ENCODE measurements at regions not wholly inside any gene's neighbourhood (a gene's known extent, or its start where the extent isn't known, plus 50 kb on each side); places are given as distances from the start of the nearest gene placed in this dataset.
"Not testable (repeated sequence)": the region's sequence is repeated elsewhere in the genome, so short reads cannot be mapped to it uniquely, and the experiment has no call there.

- H3K9me3 ChIP-seq, result no peaks in the 10 kb centered on the region
- H3K4me2 ChIP-seq, result no peak overlapping the region
- no peaks in the 10 kb centered on the region for H3K4me1 ChIP-seq
- no peak overlapping the region for H3K4me3 ChIP-seq
- no peaks in the 10 kb centered on the region for H4K20me1 ChIP-seq
- H3K9ac ChIP-seq, result no peak overlapping the region
- no peak overlapping the region for H3K27ac ChIP-seq
- no peak for TF ChIP-seq Cebpa-rat (IDR thresholded peaks at IDR 0.05)
- H3K27me3 ChIP-seq, result no peaks in the 10 kb centered on the region
- no peaks in the 10 kb centered on the region for H3K36me3 ChIP-seq
Measured at GRCh38 chr15:36432161-36432560, 147.3 kb upstream of the CDIN1 start.

DNA sequence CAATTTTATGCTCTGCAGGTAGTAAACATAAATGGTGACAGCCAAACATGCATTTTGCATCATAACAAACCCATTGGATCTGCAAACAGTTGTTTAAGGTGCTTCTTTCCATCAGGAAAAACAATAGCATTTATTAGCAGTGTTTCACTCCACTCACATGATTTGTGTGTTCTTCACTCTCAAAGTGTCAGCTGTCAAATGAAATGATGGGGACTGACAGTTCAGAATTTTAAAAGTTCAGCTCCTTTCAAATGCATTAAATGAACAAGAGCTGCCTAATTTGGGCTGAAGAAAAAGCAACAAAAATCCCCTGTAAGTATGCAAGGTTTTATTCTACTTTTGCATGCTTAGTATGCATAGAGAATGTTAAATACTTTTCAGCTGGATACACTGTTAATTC is 145.2 kb upstream of the CDIN1 start:
- Histone ChIP-seq H3K27ac (no peak overlapping the region), H3K36me3 (no peaks in the 10 kb centered on the region), H3K9ac (no peak overlapping the region), H3K4me1 (no peaks in the 10 kb centered on the region), H3K4me2 (no peak overlapping the region), H3K9me3 (no peaks in the 10 kb centered on the region), H3K27me3 (no peaks in the 10 kb centered on the region), H3K4me3 (no peak overlapping the region), H4K20me1 (no peaks in the 10 kb centered on the region)
- no peak for TF ChIP-seq Cebpa-rat (IDR thresholded peaks at IDR 0.05)

GRCh38 chr15:36438499-36438898 is 140.9 kb upstream of the CDIN1 start:
- Histone ChIP-seq H3K27ac (no peak overlapping the region), H3K4me1 (no peaks in the 10 kb centered on the region), H3K4me2 (no peak overlapping the region), H3K9ac (no peak overlapping the region), H3K4me3 (no peak overlapping the region), H4K20me1 (no peaks in the 10 kb centered on the region), H3K9me3 (no peaks in the 10 kb centered on the region), H3K27me3 (no peaks in the 10 kb centered on the region), H3K36me3 (no peaks in the 10 kb centered on the region)
- no peak for TF ChIP-seq Cebpa-rat (IDR thresholded peaks at IDR 0.05)

DNA sequence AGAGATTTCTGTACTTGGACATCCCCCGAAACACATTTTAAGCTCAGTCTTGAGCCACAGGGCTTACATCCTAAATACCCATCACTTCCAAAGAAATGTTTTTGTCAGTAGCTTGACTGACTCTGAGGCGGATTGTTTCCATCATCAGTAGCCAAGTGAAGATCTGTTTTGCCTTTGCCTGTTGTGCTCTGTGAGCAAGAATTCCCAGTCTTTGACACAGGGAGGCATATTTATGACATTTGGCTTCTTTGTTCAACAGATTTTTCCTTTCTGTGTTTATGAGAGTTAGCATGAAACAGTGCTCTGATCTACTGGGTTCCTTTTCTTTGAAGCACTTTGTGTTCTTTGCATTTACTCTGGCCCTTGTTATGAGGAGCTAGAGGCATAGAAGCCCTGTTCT is 132.1 kb upstream of the CDIN1 start:
- Histone ChIP-seq H3K4me2 (no peak overlapping the region), H3K36me3 (no peaks in the 10 kb centered on the region)
- TF ChIP-seq Cebpa-rat (IDR thresholded peaks at IDR 0.05), result no peak

GRCh38 chr15:36448418-36448817 is 131.0 kb upstream of the CDIN1 start:
- no peak overlapping the region for H3K4me2 ChIP-seq

More for the DNA sequence above, 132.1 kb upstream of the CDIN1 start:
- Histone ChIP-seq H4K20me1 (no peaks in the 10 kb centered on the region), H3K27me3 (no peaks in the 10 kb centered on the region), H3K4me1 (no peaks in the 10 kb centered on the region), H3K9ac (no peak overlapping the region), H3K27ac (no peak overlapping the region), H3K4me3 (no peak overlapping the region), H3K9me3 (no peaks in the 10 kb centered on the region)

GRCh38 chr15:36449084-36449661 is 130.3 kb upstream of the CDIN1 start:
- Histone ChIP-seq H3K4me1 (no peaks in the 10 kb centered on the region), H3K27me3 (no peaks in the 10 kb centered on the region), H3K36me3 (no peaks in the 10 kb centered on the region), H3K27ac (no peak overlapping the region), H3K9me3 (no peaks in the 10 kb centered on the region), H3K4me2 (no peak overlapping the region), H3K4me3 (no peak overlapping the region), H3K9ac (no peak overlapping the region), H4K20me1 (no peaks in the 10 kb centered on the region)
- TF ChIP-seq Cebpa-rat (IDR thresholded peaks at IDR 0.05), result no peak

More at GRCh38 chr15:36448418-36448817, 131.0 kb upstream of the CDIN1 start:
- Histone ChIP-seq H3K4me3 (no peak overlapping the region), H3K36me3 (no peaks in the 10 kb centered on the region), H3K27me3 (no peaks in the 10 kb centered on the region), H3K9me3 (no peaks in the 10 kb centered on the region), H3K4me1 (no peaks in the 10 kb centered on the region), H3K27ac (no peak overlapping the region), H4K20me1 (no peaks in the 10 kb centered on the region), H3K9ac (no peak overlapping the region)
- TF ChIP-seq Cebpa-rat (IDR thresholded peaks at IDR 0.05), result no peak

DNA sequence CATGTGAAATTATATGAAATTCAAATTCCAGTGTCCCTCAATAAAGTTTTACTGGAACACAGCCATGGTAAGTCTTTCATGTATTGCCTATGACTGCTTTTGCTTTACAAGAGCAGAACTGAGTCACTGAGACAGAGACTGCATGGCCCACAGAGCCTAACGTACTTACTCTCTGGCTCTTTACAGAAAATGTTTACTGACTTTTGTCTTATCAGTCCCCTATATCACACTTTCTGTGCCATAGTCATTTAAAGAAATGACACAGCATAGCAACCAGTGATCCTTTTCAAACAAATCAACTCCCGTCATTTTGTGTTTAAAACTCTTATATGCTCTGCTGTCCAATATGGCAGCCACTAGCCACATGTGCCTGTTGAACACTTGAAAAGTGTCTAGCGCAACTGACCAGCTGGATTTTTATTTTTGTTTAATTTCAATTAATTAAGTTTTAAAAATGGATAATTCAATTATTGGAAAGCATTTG is 129.7 kb upstream of the CDIN1 start:
- H3K9me3 ChIP-seq, result no peaks in the 10 kb centered on the region
- no peak overlapping the region for H3K27ac ChIP-seq
- H3K9ac ChIP-seq, result no peak overlapping the region
- H4K20me1 ChIP-seq, result no peaks in the 10 kb centered on the region
- H3K4me2 ChIP-seq, result no peak overlapping the region
- H3K36me3 ChIP-seq, result no peaks in the 10 kb centered on the region
- H3K27me3 ChIP-seq, result no peaks in the 10 kb centered on the region
- H3K4me1 ChIP-seq, result no peaks in the 10 kb centered on the region
- TF ChIP-seq Cebpa-rat (IDR thresholded peaks at IDR 0.05), result no peak
- no peak overlapping the region for H3K4me3 ChIP-seq

DNA sequence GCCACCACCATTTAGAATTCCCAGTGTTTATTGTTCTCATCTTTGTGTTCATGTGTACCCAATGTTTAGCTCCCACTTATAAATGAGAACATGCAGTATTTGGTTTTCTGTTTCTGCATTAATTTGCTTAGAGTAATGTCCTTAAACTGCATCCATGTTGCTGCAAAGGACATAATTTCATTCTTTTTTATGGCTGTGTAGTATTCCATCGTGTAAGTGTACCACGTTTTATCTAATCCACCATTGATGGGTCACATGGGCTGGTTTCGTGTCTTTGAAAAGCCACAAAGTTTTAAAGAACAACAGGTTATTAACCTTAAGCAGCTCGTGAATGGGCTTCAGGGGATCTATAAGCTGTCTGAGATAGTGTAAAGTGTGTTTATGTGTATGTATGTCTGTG is 125.2 kb upstream of the CDIN1 start:
- not testable (repeated sequence) for H3K4me1 ChIP-seq, H3K27me3 ChIP-seq, H4K20me1 ChIP-seq, H3K4me2 ChIP-seq, H3K9ac ChIP-seq, H3K9me3 ChIP-seq, H3K4me3 ChIP-seq, H3K36me3 ChIP-seq, H3K27ac ChIP-seq

GRCh38 chr15:36458411-36458810 is 121.0 kb upstream of the CDIN1 start:
- no peaks in the 10 kb centered on the region for H3K4me1 ChIP-seq
- no peaks in the 10 kb centered on the region for H3K27me3 ChIP-seq
- no peaks in the 10 kb centered on the region for H3K36me3 ChIP-seq
- H3K9me3 ChIP-seq, result no peaks in the 10 kb centered on the region
- H3K4me3 ChIP-seq, result no peak overlapping the region
- no peak overlapping the region for H3K9ac ChIP-seq
- H3K27ac ChIP-seq, result no peak overlapping the region
- no peak overlapping the region for H3K4me2 ChIP-seq
- no peaks in the 10 kb centered on the region for H4K20me1 ChIP-seq
- TF ChIP-seq Cebpa-rat (IDR thresholded peaks at IDR 0.05), result no peak

GRCh38 chr15:36465304-36465703 is 114.1 kb upstream of the CDIN1 start:
- H3K4me1 ChIP-seq, result no peaks in the 10 kb centered on the region
- no peak overlapping the region for H3K9ac ChIP-seq
- H3K4me2 ChIP-seq, result no peak overlapping the region
- TF ChIP-seq Cebpa-rat (IDR thresholded peaks at IDR 0.05), result no peak
- no peaks in the 10 kb centered on the region for H3K36me3 ChIP-seq
- H3K9me3 ChIP-seq, result no peaks in the 10 kb centered on the region
- no peak overlapping the region for H3K4me3 ChIP-seq
- H4K20me1 ChIP-seq, result no peaks in the 10 kb centered on the region
- H3K27ac ChIP-seq, result no peak overlapping the region
- no peaks in the 10 kb centered on the region for H3K27me3 ChIP-seq

- no peak overlapping the region for H3K4me2 ChIP-seq
- no peaks in the 10 kb centered on the region for H3K4me1 ChIP-seq
- H3K9me3 ChIP-seq, result no peaks in the 10 kb centered on the region
- no peak for TF ChIP-seq Cebpa-rat (IDR thresholded peaks at IDR 0.05)
- no peaks in the 10 kb centered on the region for H4K20me1 ChIP-seq
- no peaks in the 10 kb centered on the region for H3K36me3 ChIP-seq
- no peaks in the 10 kb centered on the region for H3K27me3 ChIP-seq
- H3K9ac ChIP-seq, result no peak overlapping the region
- no peak overlapping the region for H3K4me3 ChIP-seq
- no peak overlapping the region for H3K27ac ChIP-seq
Measured at GRCh38 chr15:36468746-36469145, 110.7 kb upstream of the CDIN1 start.
